Heart right ventricle (tissue), 16 donors: ENCODE measurements at regions not wholly inside any gene's neighbourhood (a gene's known extent, or its start where the extent isn't known, plus 50 kb on each side); places are given as distances from the start of the nearest gene placed in this dataset.
"Not testable (repeated sequence)": the region's sequence is repeated elsewhere in the genome, so short reads cannot be mapped to it uniquely, and the experiment has no call there.

ENCODE experiments used
- ATAC-seq, 8 donors: fragments of 200-7000 bp; cut with Tn5 transposase; one replicate each; pipeline ENCODE4 v1.9.1; 2020; ENCODE audit warnings: mild to moderate bottlenecking in 8 of 8, moderate library complexity in 8 of 8, moderate number of reproducible peaks in 1 of 8
- DNase-seq, 2 donors: peaks; one replicate each; pipeline ENCODE4 v3.0.0-alpha.2; 2020
- H3K27ac ChIP-seq, 10 donors: fragments of 200-600 bp; sonication (generic) in 2 of 10; one replicate each; pipeline versions ENCODE4 v1.5.0 to v1.8.0; 2020 to 2022; ENCODE audit warnings: mild to moderate bottlenecking in 3 of 10
- H3K27me3 ChIP-seq, 7 donors: fragments of 200-600 bp; one replicate each; pipeline ENCODE4 v1.8.0; 2021 to 2022; ENCODE audit warnings: mild to moderate bottlenecking in 2 of 7
- H3K36me3 ChIP-seq, 9 donors: fragments of 200-600 bp; sonication (generic) in 1 of 9; one replicate each; pipeline versions ENCODE4 v1.5.0 to v1.8.0; 2020 to 2022; ENCODE audit warnings: mild to moderate bottlenecking in 2 of 9
- H3K4me1 ChIP-seq, 9 donors: fragments of 200-600 bp; sonication (generic) in 1 of 9; one replicate each; pipeline versions ENCODE4 v1.5.0 to v1.8.0; 2020 to 2022; ENCODE audit warnings: mild to moderate bottlenecking in 4 of 9
- H3K4me3 ChIP-seq, 10 donors: fragments of 200-600 bp; sonication (generic) in 2 of 10; one replicate each; pipeline versions ENCODE4 v1.5.0 to v1.8.0; 2020 to 2022; ENCODE audit warnings: mild to moderate bottlenecking in 7 of 10, moderate library complexity in 2 of 10
- H3K9me3 ChIP-seq, 11 donors: fragments of 200-600 bp in 10 of 11; sonication (generic) in 2 of 11; one replicate each; pipeline versions ENCODE4 v1.5.0 to v1.8.0; 2013 to 2022; ENCODE audit warnings: mild to moderate bottlenecking in 2 of 11, control low read depth in 1 of 11, moderate library complexity in 1 of 11
- CTCF ChIP-seq, 9 donors: fragments of 200-600 bp; sonication (generic) in 2 of 9; IDR thresholded peaks; one replicate each; pipeline versions ENCODE4 v1.5.0 to v1.8.0; 2021 to 2022; ENCODE audit warnings: antibody characterized with exemption in 9 of 9, mild to moderate bottlenecking in 5 of 9, moderate library complexity in 1 of 9
- WGBS, 2 donors: extraction: QIAGEN DNeasy Blood & Tissue Kit; methylation state at CpG; one replicate each; pipeline ENCODE4 v1.1.7; 2013; ENCODE audit warnings: inconsistent platforms in 1 of 2; 5-methylcytosine and 5-hydroxymethylcytosine counted together
- intact Hi-C, 10 donors: fragments of 100-400 bp; cut with DNase I; formaldehyde crosslinking; loops; one replicate each; pipeline versions ENCODE4 v1.11.1 to v1.14.2; 2022
- donor health status: Arrhythmogenic right ventricular cardiomyopathy.
- donor health status: ischemic (EF 13 %, LVEDD 7.1; RV severe dilation, severe dysfunction).
- donor health status: healthy with polysubstance abuse.
- donor health status: DM: no; HTN: yes; CAD: no.
- donor health status: DM: no; HTN: no; CAD: no.
- donor health status: ischemic (EF 25% LVEDD 6.9; RV normal size, moderate dysfunction).
- donor health status: ischemic (EF 25% LVEDD 5.7; RV mildly dilated, moderate dysfunction).
- donor health status: healthy.
- donor health status: DM: yes; HTN: yes; CAD: no.
- donor health status: Ischemic cardiomyopathy.
- donor health status: ischemic (EF 35%, LVEDD 5.7; RV mildly dilated, moderate dysfunction).
- donor health status: nonischemic (EF 11% LVEDD 7.7; RV severe dilation, severe dysfunction).
- donor health status: DM: yes; HTN: yes; CAD: no.
- donor health status: PGD.
- donor health status: ischemic (EF 29% LVEDD 5.4; RV normal size, mild dysfunction).
- donor health status: nonischemic (EF 23%, LVEDD 6.1; RV moderate dilation, normal function).

DNA sequence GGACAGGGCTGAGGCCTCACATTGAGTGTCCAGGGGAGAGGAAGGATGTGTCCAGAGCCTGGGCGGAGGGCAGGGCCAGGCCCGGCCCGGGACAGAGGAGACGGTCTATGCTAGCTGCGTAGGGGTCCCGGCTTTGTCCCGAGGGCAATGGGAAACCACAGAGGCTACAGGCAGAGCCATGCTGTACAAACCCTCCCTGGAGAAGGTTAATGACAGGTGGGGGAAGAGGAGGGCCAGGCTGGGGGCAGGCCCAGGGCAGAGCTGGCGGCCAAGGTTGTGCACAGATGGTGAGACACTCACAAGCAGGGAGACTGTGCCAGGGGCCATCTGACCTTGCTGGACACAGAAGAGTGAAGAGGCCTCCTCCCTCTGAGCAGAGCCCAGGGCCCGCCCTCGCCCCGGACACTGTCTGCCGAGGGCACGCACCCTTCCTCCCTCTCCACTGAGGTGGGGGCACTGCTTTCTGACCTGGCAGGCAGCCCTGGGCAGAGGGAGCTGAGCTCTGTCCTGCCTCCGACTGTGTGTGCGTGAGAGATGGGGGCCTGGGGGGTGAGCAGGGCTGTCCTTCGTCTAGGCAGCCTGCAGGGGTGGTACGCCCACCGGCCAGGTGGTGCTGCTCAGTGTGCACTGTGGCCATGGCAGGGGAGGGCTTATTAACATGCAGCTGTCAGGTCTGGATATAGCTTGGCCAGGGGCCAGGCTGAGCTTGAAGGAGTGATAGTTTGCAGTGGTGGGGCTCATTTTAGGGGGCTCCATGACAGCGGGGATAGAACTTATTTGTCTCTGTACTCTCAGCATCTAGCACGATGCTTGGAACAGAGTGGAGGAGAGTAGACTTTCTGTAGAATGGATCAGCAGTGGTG is 75.7 kb upstream of the LRPAP1 start:
- Histone ChIP-seq H3K36me3 (no peaks in the 10 kb centered on the region), H3K4me1 (no peaks in the 10 kb centered on the region), H3K4me3 (no peak overlapping the region), H3K27ac (no peak overlapping the region), H3K9me3 (no peaks in the 10 kb centered on the region), H3K27me3 (peaks cover 0 to 18% (median 0%) of the 10 kb centered on the region in 7 donors)
- TF ChIP-seq CTCF (IDR thresholded peaks at IDR 0.05) = no peak
- WGBS, 2 donors = 54% methylated on average over 20 of the region's 20 CpGs
- intact Hi-C loops = no loop called here
- ATAC-seq = peak in 5 of 8 donors; percentile 13 to 44 (median 35)
- no peak for DNase-seq

DNA sequence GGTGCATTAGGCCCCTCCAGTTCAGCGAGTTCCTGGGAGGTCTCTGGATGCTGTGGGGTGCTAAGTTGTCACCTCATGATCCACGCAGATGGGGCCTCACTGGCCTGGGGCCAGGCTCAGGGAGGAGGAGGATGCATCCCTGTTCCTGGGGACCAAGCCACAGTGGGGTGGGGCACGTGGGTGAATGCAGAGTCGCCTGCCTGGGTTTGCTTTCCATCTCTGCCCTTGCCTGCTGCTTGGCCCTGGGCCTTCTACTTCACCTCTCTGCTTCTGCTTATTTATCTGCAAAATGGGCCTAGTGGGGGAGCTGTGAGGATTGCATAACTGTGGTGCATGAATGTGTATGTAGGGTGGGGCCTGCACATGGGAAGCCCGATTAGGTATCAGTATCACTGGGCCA is 74.6 kb upstream of the LRPAP1 start:
- H3K4me3 ChIP-seq, H3K27ac ChIP-seq, intact Hi-C loops, H3K36me3 ChIP-seq, DNase-seq, H3K4me1 ChIP-seq, ATAC-seq, H3K9me3 ChIP-seq: not testable (repeated sequence)
- H3K27me3 ChIP-seq = peaks cover 0 to 23% (median 0%) of the 10 kb centered on the region in 7 donors
- WGBS, 2 donors = 49 to 72% methylated on average over 4 to 5 of the region's 5 CpGs

DNA sequence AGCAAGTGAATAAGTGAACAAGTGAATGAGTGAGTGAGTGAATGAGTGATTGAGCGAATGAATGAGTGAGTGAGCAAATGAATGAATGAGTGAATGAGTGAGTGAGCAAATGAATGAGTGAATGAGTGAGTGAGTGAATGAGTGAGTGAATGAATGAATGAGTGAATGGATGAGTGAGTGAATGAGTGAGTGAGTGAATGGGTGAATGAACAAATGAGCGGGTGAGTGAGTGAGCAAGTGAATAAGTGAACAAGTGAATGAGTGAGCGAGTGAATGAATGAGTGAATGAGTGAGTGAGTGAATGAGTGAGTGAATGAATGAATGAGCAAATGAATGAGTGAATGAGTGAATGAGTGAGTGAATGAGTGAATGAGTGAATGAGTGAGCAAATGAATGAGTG is 74.0 kb upstream of the LRPAP1 start:
- peaks cover 0 to 29% (median 0%) of the 10 kb centered on the region in 7 donors for H3K27me3 ChIP-seq
- H3K4me3 ChIP-seq, intact Hi-C loops, ATAC-seq, H3K27ac ChIP-seq, H3K4me1 ChIP-seq, DNase-seq, H3K36me3 ChIP-seq, H3K9me3 ChIP-seq: not testable (repeated sequence)
- 97 to 98% methylated on average over 3 of the region's 3 CpGs for WGBS, 2 donors

- peaks cover 0 to 6% (median 0%) of the 10 kb centered on the region in 11 donors for H3K9me3 ChIP-seq
- intact Hi-C loops = no loop called here
- H3K4me3 ChIP-seq = no peak overlapping the region
- no peaks in the 10 kb centered on the region for H3K4me1 ChIP-seq
- ATAC-seq = no peak
- H3K27me3 ChIP-seq = peaks cover 0 to 30% (median 0%) of the 10 kb centered on the region in 7 donors
- no peak overlapping the region for H3K27ac ChIP-seq
- WGBS, 2 donors = 76 to 78% methylated on average over 14 of the region's 14 CpGs
- no peak for DNase-seq
- TF ChIP-seq CTCF (IDR thresholded peaks at IDR 0.05) = no peak
- H3K36me3 ChIP-seq = no peaks in the 10 kb centered on the region
These were observed 73.3 kb upstream of the LRPAP1 start for GRCh38 chr4:3605491-3605890.

DNA sequence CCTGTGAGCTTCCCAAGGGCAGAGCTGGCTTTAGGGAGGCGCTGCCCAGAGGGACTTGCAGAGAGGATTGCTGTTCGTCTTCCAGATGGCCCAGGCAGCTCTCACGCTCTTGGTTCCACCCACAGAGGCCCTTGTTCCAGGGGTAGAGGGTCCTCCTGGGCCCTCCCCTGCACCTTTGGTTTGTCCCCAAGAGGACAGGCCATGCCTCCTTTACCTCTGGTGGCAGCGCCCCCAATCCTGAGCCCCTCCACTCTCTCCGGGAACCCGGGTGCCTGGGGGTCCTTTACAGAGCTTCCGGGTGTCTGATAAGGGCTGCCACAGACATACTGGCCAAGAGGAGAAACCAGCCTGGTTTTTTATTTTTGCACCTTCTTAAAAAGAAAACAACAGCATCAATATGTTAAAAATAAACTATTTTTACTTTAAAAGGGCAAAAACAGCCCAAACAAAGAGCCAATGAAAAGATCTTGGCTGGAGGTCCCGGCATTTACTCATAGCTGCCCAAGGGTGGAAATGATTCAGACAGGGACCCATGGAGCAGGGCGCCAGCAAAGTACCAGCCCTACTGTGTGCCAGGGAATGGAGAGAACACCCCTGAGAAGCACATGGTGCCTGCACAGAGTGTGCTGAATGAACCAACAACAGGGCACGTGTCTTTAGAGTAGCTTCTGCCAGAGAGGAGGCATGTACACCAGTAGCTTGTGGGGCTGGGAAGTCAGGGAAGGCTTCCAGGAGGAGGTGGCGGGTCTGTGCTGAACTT is 70.8 kb upstream of the LRPAP1 start:
- 57 to 61% methylated on average over 11 of the region's 11 CpGs for WGBS, 2 donors

More for the DNA sequence above, 70.8 kb upstream of the LRPAP1 start:
- H3K36me3 ChIP-seq, H3K4me1 ChIP-seq, H3K4me3 ChIP-seq, ATAC-seq, H3K27ac ChIP-seq, H3K9me3 ChIP-seq, intact Hi-C loops, DNase-seq: not testable (repeated sequence)
- H3K27me3 ChIP-seq = peaks cover 0 to 30% (median 0%) of the 10 kb centered on the region in 7 donors
